ENCODE measurements at regions not wholly inside any gene's neighbourhood (a gene's known extent, or its start where the extent isn't known, plus 50 kb on each side); places are given as distances from the start of the nearest gene placed in this dataset.

GRCh38 chr14:56875104-56875675 is 64.9 kb upstream of the OTX2 start:
- TF ChIP-seq TARDBP (IDR thresholded peaks at IDR 0.05) (no peak), FOXA1 (IDR thresholded peaks at IDR 0.05) (no peak), SP1 (IDR thresholded peaks at IDR 0.05) (no peak), CTBP1 (IDR thresholded peaks at IDR 0.05; ENCODE audit: borderline replicate concordance) (no peak)

Measured in HEK293T (cell line).